Osteocyte (in vitro differentiated cells): ENCODE measurements at regions not wholly inside any gene's neighbourhood (a gene's known extent, or its start where the extent isn't known, plus 50 kb on each side); places are given as distances from the start of the nearest gene placed in this dataset.
A peak's percentile ranks its signal among the peaks of the same experiment; 100 is the strongest.

Experiments
- DNase-seq: peaks from one replicate; pipeline ENCODE4 v3.0.0; 2021; ENCODE audit warnings: mixed read lengths; ENCODE audit not compliant: unreplicated experiment; ENCODE audit errors: extremely low spot score
- H3K27ac Mint-ChIP-seq: one replicate; pipeline ENCODE4 v1.8.0; 2021; ENCODE audit warnings: mild to moderate bottlenecking, mixed read lengths; ENCODE audit not compliant: unreplicated experiment
- H3K27me3 Mint-ChIP-seq: one replicate; pipeline ENCODE4 v1.8.0; 2021; ENCODE audit warnings: mixed read lengths; ENCODE audit not compliant: unreplicated experiment
- H3K36me3 Mint-ChIP-seq: one replicate; pipeline ENCODE4 v1.8.0; 2021; ENCODE audit warnings: mixed read lengths; ENCODE audit not compliant: unreplicated experiment
- H3K4me1 Mint-ChIP-seq: one replicate; pipeline ENCODE4 v1.8.0; 2021; ENCODE audit warnings: mixed read lengths; ENCODE audit not compliant: unreplicated experiment
- H3K4me3 Mint-ChIP-seq: one replicate; pipeline ENCODE4 v1.8.0; 2021; ENCODE audit warnings: mild to moderate bottlenecking, moderate library complexity, mixed read lengths; ENCODE audit not compliant: unreplicated experiment
- H3K9me3 Mint-ChIP-seq: one replicate; pipeline ENCODE4 v1.8.0; 2021; ENCODE audit warnings: mixed read lengths; ENCODE audit not compliant: unreplicated experiment
- TF ChIP-seq, protein P1 (sequence below): fragments of 200-600 bp; sonication (generic); IDR thresholded peaks from 2 replicates; pipeline ENCODE4 v1.5.0; 2021; ENCODE audit warnings: antibody characterized with exemption, mild to moderate bottlenecking, moderate library complexity

DNA sequence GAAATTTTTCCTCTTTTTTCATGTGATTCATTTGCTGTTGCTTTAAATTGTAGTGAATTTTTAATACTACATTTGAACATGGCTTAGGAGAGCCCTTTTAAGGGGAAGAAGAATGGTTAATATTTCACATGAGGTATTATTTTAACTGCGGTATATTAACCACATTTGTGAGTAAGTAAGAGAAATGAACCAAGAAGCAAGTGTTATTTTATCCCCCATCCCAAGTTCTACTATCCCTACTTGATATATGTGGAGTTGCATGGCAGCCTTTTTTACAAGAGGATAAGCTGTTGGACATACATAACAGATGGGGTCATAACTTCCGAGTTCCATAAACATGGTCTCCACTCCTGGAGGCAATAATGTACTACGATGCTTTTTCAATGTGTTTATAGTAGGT, 623.3 kb downstream of the LRFN5 start:
- DNase-seq, result no peak
- no peaks in the 10 kb centered on the region for H3K4me1 Mint-ChIP-seq
- TF ChIP-seq, protein P1, sequence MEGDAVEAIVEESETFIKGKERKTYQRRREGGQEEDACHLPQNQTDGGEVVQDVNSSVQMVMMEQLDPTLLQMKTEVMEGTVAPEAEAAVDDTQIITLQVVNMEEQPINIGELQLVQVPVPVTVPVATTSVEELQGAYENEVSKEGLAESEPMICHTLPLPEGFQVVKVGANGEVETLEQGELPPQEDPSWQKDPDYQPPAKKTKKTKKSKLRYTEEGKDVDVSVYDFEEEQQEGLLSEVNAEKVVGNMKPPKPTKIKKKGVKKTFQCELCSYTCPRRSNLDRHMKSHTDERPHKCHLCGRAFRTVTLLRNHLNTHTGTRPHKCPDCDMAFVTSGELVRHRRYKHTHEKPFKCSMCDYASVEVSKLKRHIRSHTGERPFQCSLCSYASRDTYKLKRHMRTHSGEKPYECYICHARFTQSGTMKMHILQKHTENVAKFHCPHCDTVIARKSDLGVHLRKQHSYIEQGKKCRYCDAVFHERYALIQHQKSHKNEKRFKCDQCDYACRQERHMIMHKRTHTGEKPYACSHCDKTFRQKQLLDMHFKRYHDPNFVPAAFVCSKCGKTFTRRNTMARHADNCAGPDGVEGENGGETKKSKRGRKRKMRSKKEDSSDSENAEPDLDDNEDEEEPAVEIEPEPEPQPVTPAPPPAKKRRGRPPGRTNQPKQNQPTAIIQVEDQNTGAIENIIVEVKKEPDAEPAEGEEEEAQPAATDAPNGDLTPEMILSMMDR, result no peak
- H3K27ac Mint-ChIP-seq, result no peak overlapping the region
- H3K4me3 Mint-ChIP-seq, result no peak overlapping the region
- H3K36me3 Mint-ChIP-seq, result no peaks in the 10 kb centered on the region
- H3K9me3 Mint-ChIP-seq, result no peaks in the 10 kb centered on the region
- peaks cover 6% of the 10 kb centered on the region for H3K27me3 Mint-ChIP-seq

DNA sequence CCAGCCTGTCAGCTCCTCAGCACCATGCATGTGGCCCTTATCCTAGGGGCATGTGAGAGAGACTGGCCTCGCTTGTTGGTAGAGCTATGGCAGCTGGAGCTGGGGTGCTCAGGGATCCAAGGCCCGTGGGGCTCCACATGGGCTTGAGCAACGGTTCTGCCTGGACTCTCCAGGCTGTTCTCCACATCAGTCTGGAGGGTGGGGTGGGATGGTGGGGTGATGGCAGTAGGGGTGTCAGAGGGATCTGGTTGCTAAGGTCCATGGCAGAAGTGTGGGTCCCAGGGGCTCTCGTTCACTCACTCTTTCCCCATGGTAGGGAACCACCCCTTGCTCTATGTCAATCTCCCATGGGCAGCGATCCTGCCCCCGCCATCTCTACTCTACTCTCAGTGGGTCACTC, 622.6 kb downstream of the LRFN5 start:
- Mint-ChIP-seq H3K9me3 (no peaks in the 10 kb centered on the region), H3K36me3 (no peaks in the 10 kb centered on the region), H3K27ac (no peak overlapping the region), H3K27me3 (peaks cover 6% of the 10 kb centered on the region), H3K4me3 (no peak overlapping the region), H3K4me1 (no peaks in the 10 kb centered on the region)
- TF ChIP-seq, protein P1, result no peak
- no peak for DNase-seq

DNA sequence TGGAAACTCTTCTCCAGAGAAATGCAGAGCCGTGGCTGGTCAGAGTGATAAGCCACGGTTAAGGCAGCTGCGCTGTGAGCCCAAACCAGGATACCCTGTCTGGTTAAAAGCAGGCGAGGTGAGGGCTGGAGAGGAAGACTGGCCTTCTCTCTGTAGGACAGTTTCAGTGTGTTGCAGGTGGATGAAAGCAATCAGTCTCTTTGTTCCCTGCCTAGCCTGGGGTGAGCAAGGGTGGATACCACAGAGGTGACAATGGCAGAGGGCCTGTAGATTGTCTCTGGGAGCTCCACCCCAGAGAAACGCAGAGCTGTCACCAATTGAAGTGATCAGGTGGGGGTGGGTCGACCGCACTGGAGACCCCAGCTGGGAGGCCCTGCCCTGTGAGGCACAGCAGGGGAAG, 621.9 kb downstream of the LRFN5 start:
- no peak for DNase-seq
- Mint-ChIP-seq H3K27ac (no peak overlapping the region), H3K27me3 (peaks cover 6% of the 10 kb centered on the region)

DNA sequence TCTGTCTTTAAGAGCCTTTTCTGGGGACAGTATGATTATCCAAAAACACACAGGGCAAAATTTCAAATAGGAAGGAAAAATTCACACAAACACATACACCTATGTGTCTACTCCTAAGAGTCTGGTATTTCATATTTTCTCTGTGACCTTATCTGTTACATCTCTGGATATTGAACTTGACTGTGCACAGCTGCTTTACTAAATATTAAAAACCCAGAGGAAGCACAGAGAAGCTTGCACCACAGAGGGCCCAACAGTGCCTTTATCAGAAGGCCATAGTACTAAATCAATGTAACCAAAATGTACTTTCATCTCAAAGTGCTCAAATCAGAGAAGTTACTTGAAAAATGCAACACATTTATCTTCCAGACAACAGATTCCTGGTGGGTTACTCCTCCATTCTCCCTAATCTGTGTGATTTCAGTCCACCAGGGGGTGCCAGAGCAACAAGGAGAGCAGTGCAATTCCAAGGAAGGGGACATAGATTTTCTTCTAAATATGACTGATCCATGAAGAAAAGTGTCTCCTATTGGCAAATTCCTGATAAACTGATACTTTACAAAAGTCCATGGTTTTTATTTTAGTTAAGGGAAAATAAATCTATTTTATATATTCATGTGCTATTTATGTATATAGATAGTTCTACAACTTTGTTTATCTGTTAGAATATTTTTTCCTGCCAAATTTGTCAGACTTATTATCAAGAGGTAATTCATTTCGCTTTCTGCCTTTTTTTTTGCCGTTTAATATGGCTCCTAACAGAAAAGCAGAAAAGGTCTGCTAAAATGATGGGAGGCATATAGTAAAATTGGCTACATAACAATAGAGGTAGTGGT, 617.6 kb downstream of the LRFN5 start:
- Mint-ChIP-seq H3K27me3 (peaks cover 11% of the 10 kb centered on the region), H3K4me1 (peaks cover 6% of the 10 kb centered on the region), H3K4me3 (no peak overlapping the region), H3K9me3 (no peaks in the 10 kb centered on the region), H3K27ac (no peak overlapping the region), H3K36me3 (no peaks in the 10 kb centered on the region)
- peak; percentile 88 for DNase-seq
- TF ChIP-seq, protein P1, result peak; percentile 92

More for the DNA sequence above, 621.9 kb downstream of the LRFN5 start:
- no peaks in the 10 kb centered on the region for H3K4me1 Mint-ChIP-seq
- TF ChIP-seq, protein P1, result no peak
- no peak overlapping the region for H3K4me3 Mint-ChIP-seq
- H3K36me3 Mint-ChIP-seq, result no peaks in the 10 kb centered on the region
- no peaks in the 10 kb centered on the region for H3K9me3 Mint-ChIP-seq

DNA sequence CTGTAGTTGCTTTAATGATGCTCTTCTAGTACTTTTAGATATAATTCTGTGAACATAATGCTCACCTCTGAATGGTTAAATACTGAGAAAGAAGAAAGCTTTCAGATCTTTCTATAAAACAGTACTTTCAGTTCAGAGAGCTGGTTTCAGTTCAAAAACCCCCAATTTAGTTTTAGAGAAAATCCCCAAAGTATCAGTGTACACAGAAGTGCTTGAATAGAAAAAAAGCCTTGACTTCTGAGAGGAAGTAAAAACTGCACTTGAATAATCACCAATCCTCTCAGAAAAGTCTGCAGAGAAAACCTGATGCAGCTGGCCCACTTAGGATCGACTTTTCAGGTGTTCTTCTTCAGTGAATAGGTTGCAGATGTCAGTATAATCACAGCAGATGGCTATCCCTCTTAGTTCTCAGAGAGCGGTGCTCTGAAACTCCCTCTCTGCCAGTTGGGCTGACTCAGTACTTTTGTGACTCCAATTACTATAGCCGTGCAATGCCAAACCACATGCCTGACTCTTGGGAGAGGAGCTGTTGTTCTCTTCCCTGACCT, 616.3 kb downstream of the LRFN5 start:
- peak overlapping the region; percentile 0 for H3K27ac Mint-ChIP-seq
- peaks cover 11% of the 10 kb centered on the region for H3K27me3 Mint-ChIP-seq
- peaks cover 6% of the 10 kb centered on the region for H3K4me1 Mint-ChIP-seq
- H3K4me3 Mint-ChIP-seq, result no peak overlapping the region
- H3K36me3 Mint-ChIP-seq, result no peaks in the 10 kb centered on the region
- DNase-seq, result no peak
- TF ChIP-seq, protein P1, result no peak
- no peaks in the 10 kb centered on the region for H3K9me3 Mint-ChIP-seq
